ENCODE measurements at regions not wholly inside any gene's neighbourhood (a gene's known extent, or its start where the extent isn't known, plus 50 kb on each side); places are given as distances from the start of the nearest gene placed in this dataset.

- TF ChIP-seq CTCF (IDR thresholded peaks at IDR 0.05), result no peak
- no peak for TF ChIP-seq POLR2AphosphoS5 (IDR thresholded peaks at IDR 0.05)
- no peak for TF ChIP-seq POLR2A (IDR thresholded peaks at IDR 0.05)
- no peak for TF ChIP-seq EP300 (IDR thresholded peaks at IDR 0.05; ENCODE audit: low read depth)
Measured at GRCh38 chr5:67305913-67306710, 109.5 kb upstream of the CD180 start.
